ENCODE measurements at regions not wholly inside any gene's neighbourhood (a gene's known extent, or its start where the extent isn't known, plus 50 kb on each side); places are given as distances from the start of the nearest gene placed in this dataset.

- no peak overlapping the region for H3K4me3 Mint-ChIP-seq
- Histone ChIP-seq H3K4me1 (ENCODE audit: insufficient read depth, low read length) (no peaks in the 10 kb centered on the region), H3K27me3 (ENCODE audit: control insufficient read depth in 1 of 2, insufficient read depth in 2 of 2, low read length in 2 of 2) (no peaks in the 10 kb centered on the region), H3K27ac (ENCODE audit: low read depth in 1 of 2, low read length in 2 of 2) (no peak overlapping the region), H3K36me3 (ENCODE audit: insufficient read depth, low read length) (no peaks in the 10 kb centered on the region), H3K9me3 (ENCODE audit: control insufficient read depth in 1 of 2, insufficient read depth in 1 of 2, low read length in 2 of 2) (peaks cover 0 to 11% of the 10 kb centered on the region in 2 experiments), H3K4me3 (ENCODE audit: low read length) (no peak overlapping the region)
- ChIA-PET POLR2A (no interaction called here), CTCF (no interaction called here)
- no peak for ATAC-seq (ENCODE audit: poor library complexity)
- no peaks in the 10 kb centered on the region for H3K36me3 Mint-ChIP-seq (ENCODE audit: low read depth)
- H3K27me3 Mint-ChIP-seq = no peaks in the 10 kb centered on the region
- no peak overlapping the region for H3K27ac Mint-ChIP-seq
- DNase-seq = no peak
- peaks cover 5% of the 10 kb centered on the region for H3K9me3 Mint-ChIP-seq
- intact Hi-C loops (cut with DNase I, micrococcal nuclease) = no loop called here
- no peaks in the 10 kb centered on the region for H3K4me1 Mint-ChIP-seq (ENCODE audit: low read depth)
- TF ChIP-seq CTCF (IDR thresholded peaks at IDR 0.05) = no peak
Measured at GRCh38 chr21:22476726-22477646, 1478.8 kb downstream of the NCAM2 start.

GRCh38 chr21:22490049-22490448, 1491.8 kb downstream of the NCAM2 start:
- no peak for DNase-seq
- ChIA-PET CTCF (no interaction called here), POLR2A (no interaction called here)
- Mint-ChIP-seq H3K9me3 (peaks cover 3% of the 10 kb centered on the region), H3K4me3 (no peak overlapping the region), H3K27ac (no peak overlapping the region), H3K4me1 (ENCODE audit: low read depth) (no peaks in the 10 kb centered on the region), H3K36me3 (ENCODE audit: low read depth) (no peaks in the 10 kb centered on the region), H3K27me3 (no peaks in the 10 kb centered on the region)
- Histone ChIP-seq H3K9me3 (ENCODE audit: control insufficient read depth in 1 of 2, insufficient read depth in 1 of 2, low read length in 2 of 2) (peaks cover 0 to 14% of the 10 kb centered on the region in 2 experiments), H3K4me1 (ENCODE audit: insufficient read depth, low read length) (no peaks in the 10 kb centered on the region), H3K36me3 (ENCODE audit: insufficient read depth, low read length) (no peaks in the 10 kb centered on the region), H3K4me3 (ENCODE audit: low read length) (no peak overlapping the region), H3K27me3 (ENCODE audit: control insufficient read depth in 1 of 2, insufficient read depth in 2 of 2, low read length in 2 of 2) (no peaks in the 10 kb centered on the region), H3K27ac (ENCODE audit: low read depth in 1 of 2, low read length in 2 of 2) (no peak overlapping the region)
- no peak for ATAC-seq (ENCODE audit: poor library complexity)
- TF ChIP-seq CTCF (IDR thresholded peaks at IDR 0.05) = no peak
- intact Hi-C loops (cut with DNase I, micrococcal nuclease) = no loop called here

GRCh38 chr21:22516230-22516629, 1518.0 kb downstream of the NCAM2 start:
- Mint-ChIP-seq H3K4me1 (ENCODE audit: low read depth) (peaks cover 5% of the 10 kb centered on the region), H3K9me3 (peaks cover 4% of the 10 kb centered on the region), H3K4me3 (no peak overlapping the region), H3K36me3 (ENCODE audit: low read depth) (no peaks in the 10 kb centered on the region), H3K27ac (no peak overlapping the region), H3K27me3 (no peaks in the 10 kb centered on the region)
- no peak for TF ChIP-seq CTCF (IDR thresholded peaks at IDR 0.05)
- no peak overlapping the region for H3K27ac ChIP-seq (ENCODE audit: low read depth in 1 of 2, low read length in 2 of 2)
- no peaks in the 10 kb centered on the region for H3K36me3 ChIP-seq (ENCODE audit: insufficient read depth, low read length)
- ATAC-seq (ENCODE audit: poor library complexity) (no peak), DNase-seq (peak in 1 of 14 experiments; percentile 1)
- intact Hi-C loops (cut with DNase I, micrococcal nuclease) = no loop called here
- peaks cover 0 to 16% of the 10 kb centered on the region in 2 experiments for H3K9me3 ChIP-seq (ENCODE audit: control insufficient read depth in 1 of 2, insufficient read depth in 1 of 2, low read length in 2 of 2)
- H3K4me1 ChIP-seq (ENCODE audit: insufficient read depth, low read length) = no peaks in the 10 kb centered on the region
- no peak overlapping the region for H3K4me3 ChIP-seq (ENCODE audit: low read length)
- CTCF ChIA-PET = no interaction called here
- POLR2A ChIA-PET = no interaction called here
- H3K27me3 ChIP-seq (ENCODE audit: control insufficient read depth in 1 of 2, insufficient read depth in 2 of 2, low read length in 2 of 2) = no peaks in the 10 kb centered on the region

Measured in CD4-positive, alpha-beta T cell (primary cell).